GM19438 (cell line): ENCODE measurements at regions not wholly inside any gene's neighbourhood (a gene's known extent, or its start where the extent isn't known, plus 50 kb on each side); places are given as distances from the start of the nearest gene placed in this dataset.
A peak's percentile ranks its signal among the peaks of the same experiment; 100 is the strongest.

Source experiments
- ATAC-seq: cut with Tn5 transposase; IDR thresholded peaks from one replicate; pipeline ENCODE4 v1.9.1; 2021; ENCODE audit warnings: low read depth; ENCODE audit not compliant: unreplicated experiment

DNA sequence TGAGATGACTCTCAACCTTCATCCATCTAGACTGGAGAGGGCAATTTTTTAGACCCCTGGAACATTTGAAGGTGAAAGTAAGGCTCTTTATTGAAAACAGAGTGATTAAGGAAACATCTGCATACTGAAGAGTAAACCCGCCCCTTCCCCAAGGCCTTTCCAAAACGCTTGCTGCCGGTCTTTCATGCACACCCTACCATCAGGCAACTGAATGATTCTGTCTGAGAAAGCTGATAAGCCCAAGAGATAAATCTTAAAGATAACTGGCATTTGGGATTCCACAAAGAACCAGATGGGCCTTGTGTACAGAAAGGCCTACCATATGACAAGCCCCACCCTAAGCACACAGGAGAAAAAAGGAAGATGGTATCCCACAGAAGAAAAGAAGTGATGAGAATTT, 54.4 kb upstream of the PIK3R1 start:
- ATAC-seq = no peak

DNA sequence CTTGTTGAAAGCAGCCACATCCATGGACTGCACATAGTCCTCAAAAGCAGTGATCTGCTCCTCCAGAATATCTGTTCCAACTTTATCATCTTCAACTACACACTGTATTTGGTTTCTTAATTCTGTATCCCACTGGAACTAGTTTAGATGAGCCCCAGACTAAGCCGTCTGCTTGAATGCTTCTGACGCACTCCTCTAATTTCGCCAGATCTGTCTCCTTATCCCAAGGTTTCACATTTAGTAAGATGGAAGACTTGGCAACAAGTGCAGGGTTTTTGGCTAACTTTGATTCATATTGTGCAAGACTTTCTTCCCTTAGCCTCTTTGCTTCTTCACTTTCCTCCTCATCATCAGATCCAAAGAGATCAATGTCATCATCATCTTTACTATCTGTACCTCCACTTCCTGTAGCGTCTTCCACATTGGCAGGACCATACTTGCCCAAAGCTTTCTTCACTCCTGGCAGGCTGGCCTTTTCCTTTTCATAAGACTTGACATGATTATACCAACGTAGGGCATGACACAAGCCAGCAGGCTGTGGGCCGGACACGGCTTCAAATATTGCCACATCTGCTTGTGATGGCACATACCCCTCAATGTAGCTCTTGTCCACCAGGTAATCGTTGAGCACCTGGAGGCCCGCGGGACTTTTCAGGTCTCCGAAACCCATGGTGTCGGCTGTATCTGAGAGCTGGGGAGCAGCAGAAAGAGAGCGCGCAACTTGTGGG, 56.2 kb upstream of the PIK3R1 start:
- ATAC-seq = no peak

DNA sequence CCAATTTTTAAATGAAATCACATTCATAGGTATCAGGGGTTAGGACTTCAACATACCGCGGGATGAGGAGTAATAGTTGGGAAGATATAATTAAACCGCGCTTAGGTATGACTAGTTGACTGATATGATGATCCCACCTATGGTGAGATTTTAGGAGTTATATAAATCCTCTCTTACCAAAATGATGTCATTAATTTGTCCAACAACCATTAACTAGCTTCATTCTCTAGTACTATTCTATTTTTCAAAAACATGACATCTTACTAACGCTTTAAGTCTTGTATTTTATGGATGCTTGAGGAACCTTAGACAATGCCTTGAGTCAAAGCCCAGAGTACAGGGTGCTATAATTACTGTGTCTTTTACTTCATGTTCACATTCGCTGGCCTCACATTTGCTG, 59.6 kb upstream of the PIK3R1 start:
- no peak for ATAC-seq

DNA sequence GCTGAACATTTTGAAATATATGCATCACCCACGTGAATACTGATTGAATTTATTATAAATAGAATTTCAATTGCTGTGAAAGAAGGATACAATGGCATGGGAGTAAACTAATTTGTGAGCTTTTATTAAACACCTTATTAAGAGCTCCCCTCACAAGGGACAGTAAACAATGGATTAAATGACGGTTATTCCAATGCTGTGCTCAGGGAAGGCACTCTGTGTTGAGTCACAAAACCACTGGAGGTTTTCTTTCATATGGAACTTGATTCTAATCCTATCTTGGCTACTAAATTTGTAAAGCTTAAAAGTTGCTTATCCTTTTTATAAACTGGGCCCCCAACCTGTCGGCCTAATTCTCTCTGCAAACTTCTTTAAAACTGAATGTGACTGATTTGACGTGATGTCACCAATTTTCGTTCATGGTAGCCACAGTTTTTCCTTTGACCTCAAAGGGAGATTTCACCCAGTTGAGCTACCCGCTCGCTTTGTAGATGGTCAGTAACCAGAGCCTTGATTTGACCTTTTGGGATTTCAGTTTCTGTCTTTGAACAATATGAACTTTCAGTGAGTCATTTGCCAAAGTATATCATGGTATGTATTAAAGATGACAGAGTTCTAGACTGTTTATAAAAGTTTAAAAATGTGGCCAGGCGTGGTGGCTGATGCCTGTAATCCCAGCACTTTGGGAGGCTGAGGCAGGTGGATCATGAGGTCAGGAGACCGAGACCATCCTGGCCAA, 61.3 kb upstream of the PIK3R1 start:
- no peak for ATAC-seq

DNA sequence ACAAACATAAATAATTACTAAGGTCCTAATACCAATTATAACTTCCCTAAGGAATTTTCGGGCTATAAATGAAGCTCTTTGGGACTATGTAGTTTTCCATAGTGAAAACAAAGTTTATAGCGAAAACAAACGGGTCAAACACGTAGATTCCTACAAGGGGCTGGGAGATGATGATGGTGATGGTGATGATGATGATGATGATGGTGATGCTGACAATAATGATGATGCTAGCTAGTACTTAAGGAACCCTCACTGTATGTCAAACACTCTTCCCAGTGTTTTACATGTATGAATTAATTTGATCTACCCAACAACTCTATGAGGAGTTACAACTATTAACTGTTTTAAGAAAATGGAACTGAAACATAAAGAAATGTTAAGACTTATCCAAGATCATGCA, 63.7 kb upstream of the PIK3R1 start:
- ATAC-seq = no peak

DNA sequence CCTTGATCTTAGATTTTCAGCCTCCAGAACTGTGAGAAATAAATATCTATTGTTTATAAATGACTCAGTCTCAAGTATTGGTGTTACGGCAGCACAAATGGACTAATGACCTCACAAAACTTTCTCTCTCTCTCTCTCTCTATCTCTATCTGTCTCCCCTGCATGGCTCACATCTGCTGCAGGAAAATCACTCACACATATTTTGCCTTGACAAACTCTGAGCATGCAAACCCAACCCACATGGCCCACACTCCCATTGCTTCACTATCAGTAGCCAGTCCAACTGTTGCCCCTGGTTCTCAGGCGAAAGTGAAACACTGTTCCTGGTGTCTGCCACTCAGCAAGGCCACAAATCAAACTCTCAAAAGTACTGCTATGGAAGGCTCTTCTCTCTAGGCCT, 66.4 kb upstream of the PIK3R1 start:
- ATAC-seq = peak; percentile 47

DNA sequence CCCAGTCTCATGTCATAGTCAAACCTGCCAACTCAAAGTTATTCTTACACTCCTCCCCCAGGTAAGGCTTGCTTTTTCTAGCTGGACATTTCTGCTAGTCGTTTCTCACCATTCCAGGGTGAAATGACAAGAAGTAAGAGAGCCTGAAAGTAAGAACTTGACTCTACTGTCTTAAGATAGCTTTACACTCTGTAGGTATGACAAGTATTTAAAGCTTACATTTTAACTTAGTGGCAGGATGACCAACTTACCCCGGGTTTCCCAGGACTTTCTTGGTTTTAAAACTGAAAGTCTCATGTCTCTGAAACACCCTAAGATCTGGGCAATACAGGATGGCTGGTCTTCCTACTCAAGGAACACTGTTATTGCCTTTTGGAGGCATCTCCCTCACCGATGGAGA, 67.5 kb upstream of the PIK3R1 start:
- peak; percentile 69 for ATAC-seq

DNA sequence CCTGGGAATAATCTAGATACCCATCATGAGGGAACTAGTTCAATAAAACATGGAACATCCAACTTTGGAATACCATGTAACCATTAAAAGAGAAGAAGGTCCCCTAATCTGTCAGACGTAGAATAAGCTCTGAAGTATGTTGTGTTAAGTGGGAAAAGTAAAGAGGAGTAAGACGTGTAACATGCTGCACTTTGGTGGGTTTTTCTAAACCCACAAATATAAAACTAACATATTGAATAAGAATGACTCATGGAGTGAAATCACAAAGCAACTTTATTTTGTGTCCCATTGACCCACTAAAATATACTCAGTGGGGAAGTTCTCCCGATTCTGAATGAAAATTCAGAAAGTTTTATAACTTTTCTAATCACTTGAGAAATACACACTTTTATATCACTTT, 67.9 kb upstream of the PIK3R1 start:
- ATAC-seq = no peak

DNA sequence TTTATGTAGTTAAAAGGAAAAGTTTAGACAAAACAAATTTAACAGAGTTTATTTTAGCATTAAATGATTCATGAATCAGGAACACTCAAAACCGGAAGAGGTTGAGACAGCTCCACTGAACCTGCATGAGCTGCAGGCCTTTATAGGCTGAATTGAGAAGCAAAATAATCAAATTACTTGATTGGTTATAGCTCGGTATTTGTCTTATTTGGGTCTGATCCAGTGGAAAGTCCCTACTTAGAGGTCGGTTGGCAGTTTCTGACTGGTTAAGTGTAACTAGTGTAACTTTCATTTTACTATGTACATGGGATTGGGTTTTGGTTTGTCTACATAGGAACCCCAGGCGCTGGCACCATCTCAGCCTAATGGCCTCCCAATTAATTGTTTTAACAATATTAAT, 74.1 kb upstream of the PIK3R1 start:
- ATAC-seq = peak; percentile 48

DNA sequence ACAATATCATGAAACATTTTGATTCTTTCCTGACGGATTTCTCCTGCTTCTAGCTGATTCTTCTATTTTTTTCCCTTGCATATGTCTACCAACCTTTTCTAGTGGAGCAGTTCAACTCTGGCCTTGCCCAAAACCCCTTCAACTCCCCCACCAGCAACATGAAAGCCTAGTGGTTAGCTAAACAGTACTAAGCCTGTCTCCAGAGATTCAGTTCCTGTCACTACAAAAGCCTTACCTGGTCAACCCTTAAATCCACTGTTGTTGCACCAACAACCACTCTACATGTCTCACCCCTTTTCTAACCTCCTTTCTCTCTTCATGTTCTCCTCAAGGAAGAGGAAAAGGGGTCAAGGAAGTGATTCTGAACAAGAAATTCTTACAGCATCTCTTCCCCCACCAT, 74.8 kb upstream of the PIK3R1 start:
- ATAC-seq = peak; percentile 48

DNA sequence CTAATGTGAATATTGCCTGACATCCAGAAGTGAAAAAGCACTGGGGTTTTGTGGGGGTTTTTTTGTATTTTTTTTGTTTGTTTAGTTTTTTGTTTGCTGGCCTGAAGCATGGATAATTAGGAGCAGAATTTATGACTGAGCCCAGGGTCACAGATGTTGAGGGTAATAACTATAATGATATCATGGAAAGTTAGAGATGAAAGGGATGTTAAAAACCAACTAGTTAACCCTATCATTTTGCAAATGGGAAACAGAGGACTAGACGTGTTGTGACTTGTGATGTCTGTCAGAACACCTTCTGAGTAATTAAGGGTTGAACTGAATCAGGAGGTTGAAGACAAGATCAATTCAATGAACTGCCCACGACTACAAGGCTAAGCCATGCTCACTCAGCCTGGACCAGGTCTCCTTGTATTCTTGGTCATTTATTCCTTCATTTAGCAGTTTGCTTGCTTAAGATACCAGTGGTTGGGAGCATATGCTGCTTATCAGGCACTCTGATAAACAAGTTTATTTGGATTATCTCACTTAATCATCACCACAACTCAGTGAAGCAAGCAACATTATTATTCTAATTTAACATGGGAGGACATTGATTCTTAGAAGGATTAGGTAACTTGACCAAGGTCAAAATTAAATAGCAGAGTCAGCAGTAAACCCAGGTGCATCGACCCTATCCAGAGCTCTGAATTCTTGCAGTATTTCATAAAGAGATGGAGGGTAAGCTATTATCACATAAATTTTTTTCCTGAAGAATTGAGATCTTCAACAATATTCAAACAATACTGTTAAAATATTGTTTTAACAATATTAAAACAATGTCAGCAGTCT, 75.7 kb upstream of the PIK3R1 start:
- ATAC-seq = no peak

DNA sequence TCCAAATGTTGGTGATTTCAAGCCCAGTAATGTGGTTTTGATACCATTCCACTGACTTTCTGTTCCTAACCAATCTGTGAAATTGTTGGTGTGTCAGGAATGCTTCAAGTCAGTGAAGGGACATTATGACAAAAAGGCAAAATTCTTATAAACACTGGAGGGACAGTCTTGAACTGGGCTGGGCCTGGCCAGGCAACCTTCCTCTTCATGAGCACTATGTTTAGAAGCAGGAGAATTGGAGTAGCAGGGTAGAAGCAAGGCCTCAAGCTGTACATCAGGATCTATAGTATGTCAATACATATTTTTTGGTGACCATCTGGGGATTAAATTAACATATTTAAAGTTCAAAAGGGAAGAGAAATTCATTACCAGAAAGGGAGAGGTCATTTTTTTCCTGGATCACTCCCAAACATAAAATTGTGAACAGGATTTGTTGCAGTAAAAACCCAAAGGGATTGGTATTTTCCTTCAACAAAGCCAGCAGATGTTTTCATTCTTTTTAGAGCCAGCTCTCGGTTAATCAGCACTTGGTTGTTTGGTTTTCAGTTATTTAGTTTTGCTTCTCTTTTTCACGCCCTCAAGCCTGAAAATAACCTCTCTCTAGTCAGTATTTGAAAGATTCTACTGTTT, 77.9 kb upstream of the PIK3R1 start:
- no peak for ATAC-seq

DNA sequence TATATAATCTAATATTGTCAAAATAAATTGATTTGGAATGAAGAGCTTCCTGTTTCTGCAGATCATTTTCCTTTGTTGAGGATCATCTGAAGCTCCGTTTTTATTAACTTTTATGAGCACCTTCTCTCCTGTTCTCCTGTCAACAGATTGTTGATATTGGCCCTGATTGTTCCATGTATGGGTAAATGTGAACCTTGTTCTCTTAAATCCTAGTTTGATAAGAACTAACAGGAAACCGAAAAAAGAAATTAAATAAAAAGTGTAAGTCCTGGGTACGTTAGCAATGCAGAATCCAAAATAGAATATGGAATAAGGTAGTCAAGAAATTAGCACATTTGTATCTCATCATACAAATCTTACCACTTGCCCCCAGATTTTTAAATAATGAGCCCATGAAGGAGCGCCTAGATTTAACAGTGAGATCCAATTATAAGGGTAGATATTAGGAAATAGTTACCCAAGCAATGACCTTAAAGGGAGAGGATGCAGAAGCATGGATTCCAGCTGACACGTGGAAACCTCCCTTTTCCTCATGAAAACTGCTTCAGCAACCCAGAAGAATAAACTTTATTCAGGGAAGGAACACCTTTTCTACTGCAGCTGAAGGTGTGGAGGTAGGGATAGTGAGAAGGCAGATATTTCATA, 80.8 kb upstream of the PIK3R1 start:
- ATAC-seq = no peak

DNA sequence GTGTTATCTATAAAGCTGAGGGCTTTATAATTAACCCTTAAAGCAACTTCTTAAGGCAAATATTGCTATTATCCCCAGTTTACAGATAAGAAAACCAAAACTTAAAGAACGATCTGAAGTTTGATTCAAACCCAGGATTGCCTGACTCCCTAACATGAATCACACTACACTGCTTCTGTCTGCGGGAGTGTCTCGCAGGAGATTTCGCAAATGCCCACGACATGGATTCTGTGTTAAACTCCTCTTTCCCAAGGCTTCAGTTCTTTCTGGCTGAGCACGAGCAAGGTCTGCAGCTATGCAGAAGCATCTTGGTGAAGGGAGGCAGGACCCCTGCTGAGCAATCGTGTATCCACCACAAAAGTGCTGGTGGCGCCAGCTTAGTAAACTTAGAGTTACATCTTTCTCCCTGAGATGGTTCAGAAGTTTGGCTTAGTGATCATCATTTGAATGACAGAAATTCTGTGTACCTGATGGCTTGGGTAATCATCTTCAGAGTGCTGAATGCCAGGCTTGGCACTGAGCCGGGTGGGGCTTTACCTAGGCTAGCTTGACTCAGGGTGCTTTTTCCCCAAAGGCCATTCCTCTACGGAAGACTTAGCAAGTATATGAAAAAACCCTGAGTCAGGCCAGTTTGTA, 81.4 kb upstream of the PIK3R1 start:
- ATAC-seq = no peak

DNA sequence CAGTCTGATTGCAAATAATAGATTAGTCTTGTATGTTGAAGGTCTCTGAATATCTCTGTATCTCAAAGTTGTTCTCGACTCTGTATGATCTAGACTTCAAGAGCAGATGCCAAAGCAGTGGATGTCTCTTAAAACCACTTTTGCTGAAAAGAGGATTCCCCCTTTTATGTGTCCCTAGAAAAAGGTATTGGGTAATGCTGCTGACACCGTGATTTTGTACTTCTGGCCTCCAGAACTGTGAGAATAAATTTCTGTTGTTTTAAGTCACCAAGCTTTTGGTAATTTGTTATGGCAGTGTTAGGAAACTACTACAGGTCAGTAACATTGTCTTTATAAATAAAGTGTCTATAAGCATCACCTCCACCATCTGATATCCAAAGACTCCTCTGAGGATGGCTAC, 85.3 kb upstream of the PIK3R1 start:
- ATAC-seq = no peak

DNA sequence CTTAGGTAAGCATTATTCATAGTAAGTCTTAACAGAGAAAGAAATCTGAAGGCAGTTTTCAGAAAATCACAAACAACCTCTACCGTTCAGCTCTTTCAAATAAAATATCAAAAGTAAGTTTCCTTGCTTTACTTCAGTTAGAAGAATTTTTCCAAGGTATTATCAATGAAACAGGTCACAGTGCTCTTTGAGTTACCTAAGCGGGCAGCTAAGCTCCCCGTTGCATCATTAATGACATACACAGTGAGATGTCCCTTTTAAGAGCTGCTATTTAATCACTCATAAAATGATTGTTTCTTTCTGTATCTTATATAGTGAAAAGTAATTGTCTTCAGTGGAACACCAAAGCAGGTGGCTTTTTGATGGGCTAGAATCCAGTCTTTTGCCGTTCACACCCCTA, 86.2 kb upstream of the PIK3R1 start:
- ATAC-seq = no peak

DNA sequence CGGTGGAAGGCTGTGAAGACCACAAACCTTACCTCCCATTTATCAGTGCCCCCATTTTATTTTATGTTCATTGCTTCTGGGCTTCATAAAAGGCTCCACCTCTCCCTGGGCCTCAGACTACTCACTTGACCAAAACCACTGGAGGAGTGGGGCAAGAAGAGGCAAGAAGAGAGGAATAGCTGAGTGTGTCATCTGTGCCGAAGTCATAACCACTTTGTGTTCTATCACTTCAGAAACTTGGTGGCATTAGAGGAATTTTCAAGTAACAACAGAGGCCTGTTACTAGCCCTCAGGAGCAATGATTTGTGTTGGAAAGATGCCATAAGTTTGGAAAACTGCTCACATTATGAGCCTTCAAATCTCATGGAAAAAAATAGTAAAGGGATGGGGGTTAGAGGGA, 88.7 kb upstream of the PIK3R1 start:
- ATAC-seq = no peak

DNA sequence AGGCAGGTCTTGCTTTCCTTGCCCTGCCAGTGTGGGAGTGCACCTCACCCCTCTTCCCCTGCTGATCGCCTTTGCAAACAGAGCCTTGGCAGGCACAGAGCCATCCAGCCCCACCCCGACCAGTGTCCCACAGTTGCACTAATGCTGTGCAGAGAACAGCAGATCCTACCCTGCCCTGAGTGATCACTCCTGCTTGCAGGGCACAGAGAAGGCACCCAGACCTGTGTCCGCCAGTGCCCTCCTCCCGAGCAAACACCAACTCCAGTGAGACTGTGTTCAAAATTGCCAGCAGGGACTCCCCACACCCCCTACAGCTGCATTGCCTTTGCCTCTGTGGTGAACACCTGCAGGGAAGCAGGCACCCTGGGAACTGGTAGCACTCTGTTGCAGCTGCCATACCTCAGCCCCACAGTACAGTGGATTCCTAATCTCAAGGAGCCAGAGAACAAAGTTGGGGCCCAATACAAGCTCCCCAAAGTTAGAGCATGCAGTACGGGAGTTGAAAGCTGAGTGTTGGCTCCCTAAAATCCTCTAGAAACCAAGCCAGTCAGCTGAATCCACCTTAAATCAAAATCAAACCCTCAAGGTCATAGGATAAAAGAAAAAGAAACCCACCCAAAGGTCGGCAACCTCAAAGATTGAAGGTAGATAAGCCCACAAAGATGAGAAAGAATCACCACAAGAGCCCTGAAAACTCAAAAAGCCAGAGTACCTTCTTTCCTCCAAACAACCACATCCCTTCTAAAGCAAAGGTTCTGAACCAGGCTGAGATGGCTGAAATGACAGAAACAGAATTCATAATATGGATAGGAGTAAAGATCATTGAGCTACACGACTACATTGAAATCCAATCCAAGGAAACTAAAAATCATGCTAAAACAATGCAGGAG, 92.9 kb upstream of the PIK3R1 start:
- ATAC-seq = no peak

DNA sequence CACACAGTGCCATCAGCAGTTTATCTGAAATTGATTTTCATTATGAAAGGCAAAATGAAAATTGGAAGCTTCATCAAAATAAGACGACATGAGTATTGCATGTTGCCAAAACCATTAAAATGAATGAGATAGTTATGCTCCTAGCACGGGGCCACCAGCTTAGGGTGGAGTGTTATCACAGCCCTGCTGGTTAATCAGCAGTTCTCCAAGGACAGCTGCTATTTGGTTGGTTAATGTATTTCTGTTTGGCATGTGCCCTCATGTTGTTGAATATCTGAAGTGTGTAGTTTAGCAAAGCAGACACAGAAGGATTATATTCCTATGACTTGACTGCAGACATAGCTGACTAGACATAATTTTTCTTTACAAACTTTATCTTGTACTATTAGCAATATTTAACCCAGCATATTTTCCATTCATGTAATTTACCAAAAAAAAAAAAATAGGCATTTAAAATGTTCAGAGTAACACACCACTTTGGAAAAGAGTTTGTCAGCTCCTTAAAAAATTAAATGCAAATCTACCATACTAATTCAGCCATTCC, 98.6 kb upstream of the PIK3R1 start:
- no peak for ATAC-seq
